RWPE2 (cell line): ENCODE measurements at regions not wholly inside any gene's neighbourhood (a gene's known extent, or its start where the extent isn't known, plus 50 kb on each side); places are given as distances from the start of the nearest gene placed in this dataset.

Source experiments
- ATAC-seq: fragments of 200-7000 bp; cut with Tn5 transposase; 3 replicates; pipeline ENCODE4 v1.9.1; 2021; ENCODE audit warnings: low read depth
- DNase-seq: peaks from one replicate; pipeline ENCODE4 v3.0.0-alpha.2; 2020; ENCODE audit warnings: low spot score
- H3K27ac ChIP-seq: fragments of 450-650 bp; 2 replicates; pipeline ENCODE4 v1.5.1; 2017; ENCODE audit warnings: mild to moderate bottlenecking; ENCODE audit not compliant: poor library complexity, severe bottlenecking
- H3K27me3 ChIP-seq: fragments of 250-450 bp; sonication (Bioruptor Pico); 2 replicates; pipeline ENCODE4 v1.5.1; 2021; ENCODE audit warnings: mild to moderate bottlenecking, moderate library complexity; ENCODE audit not compliant: insufficient read depth, poor library complexity, severe bottlenecking
- H3K36me3 ChIP-seq: fragments of 250-450 bp; sonication (Bioruptor Pico); 2 replicates; pipeline ENCODE4 v1.5.1; 2020; ENCODE audit warnings: low read depth, mild to moderate bottlenecking, moderate library complexity
- H3K4me1 ChIP-seq: fragments of 250-450 bp; sonication (Bioruptor Pico); 2 replicates; pipeline ENCODE4 v1.5.1; 2021; ENCODE audit warnings: mild to moderate bottlenecking, moderate library complexity; ENCODE audit not compliant: insufficient read depth, poor library complexity, severe bottlenecking
- H3K4me3 ChIP-seq: fragments of 250-450 bp; sonication (Bioruptor Pico); 2 replicates; pipeline ENCODE4 v1.5.1; 2021; ENCODE audit warnings: mild to moderate bottlenecking, moderate library complexity; ENCODE audit not compliant: severe bottlenecking
- H3K9me3 ChIP-seq: fragments of 250-450 bp; sonication (Bioruptor Pico); 2 replicates; pipeline ENCODE4 v1.5.1; 2021; ENCODE audit warnings: mild to moderate bottlenecking, moderate library complexity; ENCODE audit not compliant: severe bottlenecking
- TF ChIP-seq, protein P1 (sequence below): fragments of 450-650 bp; IDR thresholded peaks from one replicate; pipeline ENCODE4 v1.5.1; 2017; ENCODE audit warnings: mild to moderate bottlenecking, moderate library complexity; ENCODE audit not compliant: poor library complexity, severe bottlenecking

DNA sequence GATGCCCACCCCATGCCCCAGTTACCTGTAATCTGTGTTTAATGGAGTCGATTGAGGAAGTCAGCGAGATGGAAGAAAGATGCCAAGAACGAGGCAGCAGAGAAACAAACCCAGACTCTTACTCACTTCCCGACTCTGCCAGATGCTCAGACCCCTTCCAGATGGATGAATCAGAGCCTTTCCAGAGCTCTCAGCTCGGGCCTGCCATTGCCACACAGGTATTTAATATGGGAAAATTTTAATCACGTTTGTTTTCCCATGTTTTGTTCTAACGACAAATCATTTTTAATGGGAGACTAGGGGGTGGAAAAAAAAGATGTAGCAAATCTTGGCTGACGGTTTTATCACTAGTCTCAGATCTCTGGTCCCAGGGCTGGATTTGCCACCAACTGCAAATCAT lies 72.5 kb upstream of the SRRM4 start:
- no peak for DNase-seq
- Histone ChIP-seq H3K36me3 (no peaks in the 10 kb centered on the region), H3K9me3 (no peaks in the 10 kb centered on the region), H3K4me3 (no peak overlapping the region), H3K27ac (no peak overlapping the region), H3K4me1 (no peaks in the 10 kb centered on the region), H3K27me3 (no peaks in the 10 kb centered on the region)
- TF ChIP-seq, protein P1, sequence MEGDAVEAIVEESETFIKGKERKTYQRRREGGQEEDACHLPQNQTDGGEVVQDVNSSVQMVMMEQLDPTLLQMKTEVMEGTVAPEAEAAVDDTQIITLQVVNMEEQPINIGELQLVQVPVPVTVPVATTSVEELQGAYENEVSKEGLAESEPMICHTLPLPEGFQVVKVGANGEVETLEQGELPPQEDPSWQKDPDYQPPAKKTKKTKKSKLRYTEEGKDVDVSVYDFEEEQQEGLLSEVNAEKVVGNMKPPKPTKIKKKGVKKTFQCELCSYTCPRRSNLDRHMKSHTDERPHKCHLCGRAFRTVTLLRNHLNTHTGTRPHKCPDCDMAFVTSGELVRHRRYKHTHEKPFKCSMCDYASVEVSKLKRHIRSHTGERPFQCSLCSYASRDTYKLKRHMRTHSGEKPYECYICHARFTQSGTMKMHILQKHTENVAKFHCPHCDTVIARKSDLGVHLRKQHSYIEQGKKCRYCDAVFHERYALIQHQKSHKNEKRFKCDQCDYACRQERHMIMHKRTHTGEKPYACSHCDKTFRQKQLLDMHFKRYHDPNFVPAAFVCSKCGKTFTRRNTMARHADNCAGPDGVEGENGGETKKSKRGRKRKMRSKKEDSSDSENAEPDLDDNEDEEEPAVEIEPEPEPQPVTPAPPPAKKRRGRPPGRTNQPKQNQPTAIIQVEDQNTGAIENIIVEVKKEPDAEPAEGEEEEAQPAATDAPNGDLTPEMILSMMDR = no peak
- ATAC-seq = no peak

DNA sequence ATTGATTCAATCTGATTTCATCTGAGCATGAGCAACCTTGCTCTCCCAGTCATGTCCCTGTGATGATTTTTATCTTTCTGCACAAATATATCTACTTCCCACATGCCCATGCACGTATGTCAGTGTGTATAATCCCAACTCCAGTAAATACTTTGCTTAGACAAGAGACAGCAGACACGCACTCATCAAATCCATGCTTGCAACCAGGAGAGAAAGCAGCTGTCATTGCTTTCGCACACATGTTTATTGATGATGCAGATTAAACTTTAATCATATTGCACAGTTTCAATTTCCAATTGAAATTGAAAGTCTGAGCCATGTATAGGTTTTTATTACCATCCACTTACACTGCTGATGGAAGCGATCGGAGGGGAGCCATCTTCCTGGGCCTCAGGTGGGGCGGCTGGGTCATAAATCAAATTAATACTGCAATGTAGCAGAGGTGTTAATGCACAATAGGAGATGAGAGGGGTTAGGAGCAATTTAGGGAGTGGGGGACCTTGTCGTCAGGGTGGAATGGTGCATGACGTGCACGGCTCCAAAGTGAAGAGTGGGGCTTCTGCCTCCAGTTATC lies 68.6 kb upstream of the SRRM4 start:
- H3K27me3 ChIP-seq = no peaks in the 10 kb centered on the region
- TF ChIP-seq, protein P1 = no peak
- no peak for ATAC-seq

DNA sequence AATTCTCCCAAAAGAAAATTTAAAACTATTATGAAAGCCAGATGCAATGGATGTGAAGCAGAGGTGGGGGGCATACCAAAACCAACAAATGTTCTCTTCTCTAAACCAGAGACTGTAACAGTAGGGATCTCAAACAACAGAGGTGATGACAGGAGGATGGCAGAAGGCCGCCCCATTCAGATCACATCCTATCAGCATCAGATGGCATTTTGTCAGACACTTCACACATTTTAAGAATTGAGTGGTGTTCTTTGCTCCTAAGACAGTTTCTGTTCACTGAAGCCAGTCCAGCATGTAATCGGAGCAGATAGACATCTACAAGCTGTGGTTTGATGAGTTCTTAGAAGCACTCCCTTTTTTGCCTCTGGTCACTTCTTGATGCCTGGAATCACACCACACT lies 59.6 kb upstream of the SRRM4 start:
- no peak for ATAC-seq

More for the DNA sequence above, 68.6 kb upstream of the SRRM4 start:
- no peaks in the 10 kb centered on the region for H3K9me3 ChIP-seq
- no peak overlapping the region for H3K4me3 ChIP-seq
- H3K36me3 ChIP-seq = no peaks in the 10 kb centered on the region
- no peak overlapping the region for H3K27ac ChIP-seq
- no peaks in the 10 kb centered on the region for H3K4me1 ChIP-seq
- DNase-seq = no peak

DNA sequence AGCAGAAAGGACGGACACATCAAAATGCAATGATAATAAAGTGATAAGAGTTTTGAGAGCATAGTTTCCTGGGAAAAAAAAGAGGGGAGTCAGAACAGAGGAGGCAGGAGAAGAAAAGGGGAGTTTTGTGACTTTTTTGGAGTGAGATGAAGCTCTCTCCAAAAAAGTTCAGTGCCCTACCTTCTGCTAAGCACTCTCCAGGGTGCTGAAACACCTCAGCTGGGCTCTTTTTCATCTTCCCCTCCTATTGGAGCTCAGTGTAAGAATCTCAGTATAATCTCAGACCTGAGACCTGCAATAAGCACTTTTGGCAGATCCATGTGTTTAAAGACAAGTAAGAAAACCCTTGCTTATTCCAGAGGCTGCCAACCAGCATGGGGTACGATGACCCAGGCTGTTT lies 58.9 kb upstream of the SRRM4 start:
- no peak for DNase-seq
- TF ChIP-seq, protein P1 = no peak
- Histone ChIP-seq H3K36me3 (no peaks in the 10 kb centered on the region), H3K4me1 (no peaks in the 10 kb centered on the region), H3K4me3 (no peak overlapping the region), H3K27me3 (no peaks in the 10 kb centered on the region), H3K9me3 (no peaks in the 10 kb centered on the region), H3K27ac (no peak overlapping the region)
- ATAC-seq = no peak

More for the DNA sequence above, 59.6 kb upstream of the SRRM4 start:
- Histone ChIP-seq H3K4me1 (no peaks in the 10 kb centered on the region), H3K4me3 (no peak overlapping the region), H3K27me3 (no peaks in the 10 kb centered on the region), H3K27ac (no peak overlapping the region), H3K36me3 (no peaks in the 10 kb centered on the region), H3K9me3 (no peaks in the 10 kb centered on the region)
- no peak for DNase-seq
- TF ChIP-seq, protein P1 = no peak

- Histone ChIP-seq H3K9me3 (no peaks in the 10 kb centered on the region), H3K27ac (no peak overlapping the region), H3K4me1 (no peaks in the 10 kb centered on the region), H3K4me3 (no peak overlapping the region), H3K36me3 (no peaks in the 10 kb centered on the region), H3K27me3 (no peaks in the 10 kb centered on the region)
- TF ChIP-seq, protein P1 = no peak
- DNase-seq (no peak), ATAC-seq (no peak)
Measured at GRCh38 chr12:118925407-118925806, 55.9 kb upstream of the SRRM4 start.
